HG02973 (cell line): ENCODE measurements at regions not wholly inside any gene's neighbourhood (a gene's known extent, or its start where the extent isn't known, plus 50 kb on each side); places are given as distances from the start of the nearest gene placed in this dataset.

ENCODE experiments used
- ATAC-seq: cut with Tn5 transposase; IDR thresholded peaks from one replicate; pipeline ENCODE4 v1.9.1; 2021; ENCODE audit warnings: moderate library complexity; ENCODE audit not compliant: unreplicated experiment

GRCh38 chr10:36187380-36188079 lies 545.4 kb upstream of the FZD8 start:
- ATAC-seq, result no peak

GRCh38 chr10:36185097-36185496 lies 543.0 kb upstream of the FZD8 start:
- ATAC-seq, result no peak

GRCh38 chr10:36183726-36184125 lies 541.6 kb upstream of the FZD8 start:
- no peak for ATAC-seq

GRCh38 chr10:36183056-36183455 lies 541.0 kb upstream of the FZD8 start:
- ATAC-seq, result no peak

- ATAC-seq, result no peak
Measured at GRCh38 chr10:36182606-36183005, 540.5 kb upstream of the FZD8 start.

GRCh38 chr10:36182179-36182566 lies 540.1 kb upstream of the FZD8 start:
- ATAC-seq, result no peak

GRCh38 chr10:36181426-36182178 lies 539.5 kb upstream of the FZD8 start:
- no peak for ATAC-seq

GRCh38 chr10:36178616-36179015 lies 536.5 kb upstream of the FZD8 start:
- ATAC-seq, result no peak

- ATAC-seq, result no peak
Measured at GRCh38 chr10:36177071-36177470, 535.0 kb upstream of the FZD8 start.

GRCh38 chr10:36175954-36176353 lies 533.9 kb upstream of the FZD8 start:
- no peak for ATAC-seq

GRCh38 chr10:36173364-36173763 lies 531.3 kb upstream of the FZD8 start:
- no peak for ATAC-seq

GRCh38 chr10:36171953-36172940 lies 530.2 kb upstream of the FZD8 start:
- no peak for ATAC-seq

GRCh38 chr10:36171556-36171952 lies 529.5 kb upstream of the FZD8 start:
- no peak for ATAC-seq

- ATAC-seq, result no peak
Measured at GRCh38 chr10:36170943-36171501, 528.9 kb upstream of the FZD8 start.

GRCh38 chr10:36170142-36170719 lies 528.1 kb upstream of the FZD8 start:
- ATAC-seq, result no peak

- ATAC-seq, result no peak
Measured at GRCh38 chr10:36168777-36169176, 526.7 kb upstream of the FZD8 start.

GRCh38 chr10:36164556-36165504 lies 522.7 kb upstream of the FZD8 start:
- ATAC-seq, result no peak

GRCh38 chr10:36163827-36164226 lies 521.7 kb upstream of the FZD8 start:
- no peak for ATAC-seq

GRCh38 chr10:36157486-36157885 lies 515.4 kb upstream of the FZD8 start:
- ATAC-seq, result no peak

GRCh38 chr10:36148207-36148606 lies 506.1 kb upstream of the FZD8 start:
- ATAC-seq, result no peak
